ENCODE measurements at regions not wholly inside any gene's neighbourhood (a gene's known extent, or its start where the extent isn't known, plus 50 kb on each side); places are given as distances from the start of the nearest gene placed in this dataset.
"Not testable (repeated sequence)": the region's sequence is repeated elsewhere in the genome, so short reads cannot be mapped to it uniquely, and the experiment has no call there.

GRCh38 chr1:94299627-94300553, 62.5 kb upstream of the ARHGAP29 start:
- H3K27me3 Mint-ChIP-seq: peaks cover 22% of the 10 kb centered on the region
- no peaks in the 10 kb centered on the region for H3K9me3 Mint-ChIP-seq
- no peaks in the 10 kb centered on the region for H3K4me1 Mint-ChIP-seq
- no peak overlapping the region for H3K4me3 Mint-ChIP-seq
- H3K36me3 Mint-ChIP-seq: no peaks in the 10 kb centered on the region
- H3K27ac Mint-ChIP-seq: no peak overlapping the region
- no peak for DNase-seq

- DNase-seq: no peak
- peaks cover 16% of the 10 kb centered on the region for H3K27me3 Mint-ChIP-seq
- no peaks in the 10 kb centered on the region for H3K36me3 Mint-ChIP-seq
- H3K9me3 Mint-ChIP-seq: no peaks in the 10 kb centered on the region
- H3K27ac Mint-ChIP-seq: no peak overlapping the region
- no peaks in the 10 kb centered on the region for H3K4me1 Mint-ChIP-seq
- no peak overlapping the region for H3K4me3 Mint-ChIP-seq
These were observed 61.5 kb upstream of the ARHGAP29 start for GRCh38 chr1:94298861-94299260.

DNA sequence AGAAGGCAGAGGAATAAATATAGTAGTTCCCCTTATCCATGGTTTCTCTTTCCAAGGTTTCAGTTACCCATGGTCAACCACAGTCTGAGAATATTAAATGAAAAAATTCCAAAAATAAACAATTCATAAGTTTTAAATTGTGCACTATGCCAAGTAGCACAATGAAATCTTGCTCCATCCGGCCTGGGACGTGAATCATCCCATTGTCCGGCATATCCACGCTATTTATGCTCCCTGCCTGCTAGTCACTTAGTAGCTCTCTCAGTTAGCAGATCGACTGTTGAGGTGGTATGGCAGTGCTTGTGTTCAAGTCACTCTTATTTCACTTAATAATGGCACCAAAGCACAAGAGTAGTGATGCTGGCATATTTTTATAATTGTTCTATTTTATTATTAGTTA, 58.6 kb upstream of the ARHGAP29 start:
- DNase-seq: no peak
- Mint-ChIP-seq H3K27ac (no peak overlapping the region), H3K9me3 (no peaks in the 10 kb centered on the region), H3K4me1 (no peaks in the 10 kb centered on the region), H3K36me3 (no peaks in the 10 kb centered on the region), H3K4me3 (no peak overlapping the region), H3K27me3 (peaks cover 18% of the 10 kb centered on the region)

- not testable (repeated sequence) for H3K36me3 Mint-ChIP-seq, H3K9me3 Mint-ChIP-seq, H3K4me3 Mint-ChIP-seq, H3K27ac Mint-ChIP-seq, H3K4me1 Mint-ChIP-seq, DNase-seq
- peaks cover 35% of the 10 kb centered on the region for H3K27me3 Mint-ChIP-seq
These were observed 55.6 kb upstream of the ARHGAP29 start for GRCh38 chr1:94292978-94293377.

DNA sequence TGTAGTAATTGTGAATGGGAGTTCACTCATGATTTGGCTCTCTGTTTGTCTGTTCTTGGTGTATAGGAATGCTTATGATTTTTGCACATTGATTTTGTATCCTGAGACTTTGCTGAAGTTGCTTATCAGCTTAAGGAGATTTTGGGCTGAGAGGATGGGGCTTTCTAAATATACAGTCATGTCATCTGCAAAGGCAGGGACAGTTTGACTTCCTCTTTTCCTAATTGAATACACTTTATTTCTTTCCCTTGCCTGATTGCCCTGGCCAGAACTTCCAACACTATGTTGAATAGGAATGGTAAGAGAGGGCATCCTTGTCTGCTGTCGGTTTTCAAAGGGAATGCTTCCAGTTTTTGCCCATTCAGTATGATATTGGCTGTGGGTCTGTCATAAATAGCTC, 51.9 kb upstream of the ARHGAP29 start:
- not testable (repeated sequence) for H3K36me3 Mint-ChIP-seq, H3K4me3 Mint-ChIP-seq, DNase-seq, H3K9me3 Mint-ChIP-seq, H3K4me1 Mint-ChIP-seq, H3K27ac Mint-ChIP-seq
- H3K27me3 Mint-ChIP-seq: peaks cover 45% of the 10 kb centered on the region
